ENCODE measurements at regions not wholly inside any gene's neighbourhood (a gene's known extent, or its start where the extent isn't known, plus 50 kb on each side); places are given as distances from the start of the nearest gene placed in this dataset.

DNA sequence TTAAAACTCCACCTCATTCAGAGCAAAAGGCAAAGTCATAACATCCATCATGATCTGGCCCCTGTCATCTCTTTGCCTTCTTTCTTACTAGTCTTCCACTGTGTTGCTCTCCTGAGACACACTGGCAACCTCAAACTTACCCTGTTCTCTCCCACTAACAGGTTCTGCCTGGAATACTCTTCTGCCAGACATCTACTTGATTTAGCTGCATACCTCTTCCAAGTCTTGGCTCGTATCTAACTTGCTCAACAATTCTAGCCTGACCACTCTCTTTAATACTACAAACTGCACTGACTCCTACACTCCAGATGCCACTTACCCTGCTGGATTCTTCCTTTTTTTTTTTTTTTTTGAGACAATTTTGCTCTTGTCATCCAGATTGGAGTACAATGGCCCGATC, 167.0 kb upstream of the MTPN start:
- TF ChIP-seq, protein P1, sequence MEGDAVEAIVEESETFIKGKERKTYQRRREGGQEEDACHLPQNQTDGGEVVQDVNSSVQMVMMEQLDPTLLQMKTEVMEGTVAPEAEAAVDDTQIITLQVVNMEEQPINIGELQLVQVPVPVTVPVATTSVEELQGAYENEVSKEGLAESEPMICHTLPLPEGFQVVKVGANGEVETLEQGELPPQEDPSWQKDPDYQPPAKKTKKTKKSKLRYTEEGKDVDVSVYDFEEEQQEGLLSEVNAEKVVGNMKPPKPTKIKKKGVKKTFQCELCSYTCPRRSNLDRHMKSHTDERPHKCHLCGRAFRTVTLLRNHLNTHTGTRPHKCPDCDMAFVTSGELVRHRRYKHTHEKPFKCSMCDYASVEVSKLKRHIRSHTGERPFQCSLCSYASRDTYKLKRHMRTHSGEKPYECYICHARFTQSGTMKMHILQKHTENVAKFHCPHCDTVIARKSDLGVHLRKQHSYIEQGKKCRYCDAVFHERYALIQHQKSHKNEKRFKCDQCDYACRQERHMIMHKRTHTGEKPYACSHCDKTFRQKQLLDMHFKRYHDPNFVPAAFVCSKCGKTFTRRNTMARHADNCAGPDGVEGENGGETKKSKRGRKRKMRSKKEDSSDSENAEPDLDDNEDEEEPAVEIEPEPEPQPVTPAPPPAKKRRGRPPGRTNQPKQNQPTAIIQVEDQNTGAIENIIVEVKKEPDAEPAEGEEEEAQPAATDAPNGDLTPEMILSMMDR (IDR thresholded peaks at IDR 0.05 in 4 of 5, conservative IDR thresholded peaks at IDR 0.05 in 1 of 5): no peak
- TF ChIP-seq POLR2A (IDR thresholded peaks at IDR 0.05): no peak

Measured in gastrocnemius medialis (tissue), 4 donors.